Natural killer cell treated with Interleukin-12 subunit alpha and Interleukin-12 subunit beta and Interleukin-15 and Interleukin-18, amount 100 ng/mL, for 72 hours (primary cell): ENCODE measurements at regions not wholly inside any gene's neighbourhood (a gene's known extent, or its start where the extent isn't known, plus 50 kb on each side); places are given as distances from the start of the nearest gene placed in this dataset.

Source experiments
- ATAC-seq, 2 donors: fragments of 150-1000 bp; cut with Tn5 transposase in 1 of 2; sonication (Bioruptor Pico), chemical (Tn5 transposase) in 1 of 2; 2 replicates each; pipeline ENCODE4 v1.10.0; 2021
- DNase-seq: peaks from one replicate; pipeline ENCODE4 v3.0.0; 2022; ENCODE audit warnings: low spot score
- H3K27ac Mint-ChIP-seq, 2 donors: 1 replicate in 1 of 2; 2 replicates in 1 of 2; pipeline ENCODE4 v1.8.0; 2022; ENCODE audit warnings: mixed read lengths in 2 of 2, mild to moderate bottlenecking in 1 of 2, moderate library complexity in 1 of 2
- H3K27me3 Mint-ChIP-seq, 2 donors: 1 replicate in 1 of 2; 2 replicates in 1 of 2; pipeline ENCODE4 v1.8.0; 2022; ENCODE audit warnings: mixed read lengths in 2 of 2
- H3K36me3 Mint-ChIP-seq: one replicate; pipeline ENCODE4 v1.8.0; 2022; ENCODE audit warnings: mixed read lengths
- H3K4me1 Mint-ChIP-seq, 2 donors: 1 replicate in 1 of 2; 2 replicates in 1 of 2; pipeline ENCODE4 v1.8.0; 2022; ENCODE audit warnings: low read depth in 2 of 2, mixed read lengths in 2 of 2, mild to moderate bottlenecking in 1 of 2
- H3K4me3 Mint-ChIP-seq: one replicate; pipeline ENCODE4 v1.8.0; 2022; ENCODE audit warnings: mixed read lengths
- H3K9me3 Mint-ChIP-seq: 2 replicates; pipeline ENCODE4 v1.8.0; 2022; ENCODE audit warnings: mixed read lengths

DNA sequence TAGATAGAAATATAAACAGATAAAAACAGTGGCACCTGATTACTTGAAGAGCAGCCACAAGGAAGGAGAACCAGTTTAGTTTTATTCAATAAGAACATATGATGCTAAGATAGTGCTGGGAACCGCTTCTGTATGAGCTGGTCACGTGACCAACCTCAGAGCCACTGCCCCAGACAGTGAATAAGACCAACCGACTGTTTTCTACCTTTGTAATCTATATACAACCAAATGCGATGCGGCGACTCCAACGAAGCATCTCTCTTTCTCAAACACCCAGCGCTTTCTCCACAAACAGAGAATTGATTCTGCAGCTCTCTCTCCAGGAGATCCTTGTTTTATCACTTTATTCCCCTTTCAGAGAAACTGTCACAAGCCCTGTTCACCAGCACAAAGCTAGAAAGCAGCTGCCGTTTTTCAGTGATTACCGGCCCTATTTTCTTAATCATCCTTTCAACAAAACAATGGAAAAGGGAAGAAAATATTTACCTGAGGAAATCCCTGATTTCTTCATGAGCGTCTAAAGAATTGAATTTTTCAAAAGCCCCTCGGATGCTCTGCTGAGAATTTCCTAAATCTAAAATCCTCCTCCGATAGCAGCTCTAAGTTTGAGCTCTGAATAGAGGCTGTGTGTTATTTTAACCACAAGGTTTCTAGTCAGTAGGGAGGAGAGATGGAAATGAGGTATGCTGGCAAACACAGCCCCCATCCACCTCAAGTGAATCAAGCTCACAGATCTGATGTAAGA lies 55.7 kb upstream of the JCAD start:
- Mint-ChIP-seq H3K9me3 (no peaks in the 10 kb centered on the region), H3K4me3 (no peak overlapping the region), H3K27ac (no peak overlapping the region), H3K4me1 (no peaks in the 10 kb centered on the region), H3K36me3 (no peaks in the 10 kb centered on the region), H3K27me3 (peaks cover 16 to 19% of the 10 kb centered on the region in 2 donors)
- DNase-seq: no peak
- ATAC-seq: no peak

DNA sequence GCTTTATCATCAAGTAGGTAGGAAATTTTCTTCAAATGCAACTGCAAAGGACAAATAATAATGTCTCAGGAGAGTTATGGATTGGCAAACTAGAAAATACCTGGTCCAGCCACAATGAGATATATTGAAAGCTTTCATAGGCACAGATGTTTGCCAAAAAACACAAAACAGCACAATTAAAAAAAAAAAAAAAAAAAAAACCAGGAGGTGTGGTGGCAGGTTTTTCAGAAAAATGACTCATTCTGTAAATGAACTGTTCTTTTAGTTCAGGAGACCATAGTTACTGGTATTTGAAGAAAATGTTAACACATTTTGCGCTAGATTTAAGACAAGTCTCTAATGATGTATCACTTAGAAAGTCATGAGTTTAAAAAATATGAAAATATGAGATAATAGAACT lies 55.0 kb upstream of the JCAD start:
- DNase-seq: no peak
- Mint-ChIP-seq H3K4me3 (no peak overlapping the region), H3K4me1 (no peaks in the 10 kb centered on the region), H3K9me3 (no peaks in the 10 kb centered on the region), H3K36me3 (no peaks in the 10 kb centered on the region), H3K27ac (no peak overlapping the region), H3K27me3 (peaks cover 17 to 21% of the 10 kb centered on the region in 2 donors)
- no peak for ATAC-seq

DNA sequence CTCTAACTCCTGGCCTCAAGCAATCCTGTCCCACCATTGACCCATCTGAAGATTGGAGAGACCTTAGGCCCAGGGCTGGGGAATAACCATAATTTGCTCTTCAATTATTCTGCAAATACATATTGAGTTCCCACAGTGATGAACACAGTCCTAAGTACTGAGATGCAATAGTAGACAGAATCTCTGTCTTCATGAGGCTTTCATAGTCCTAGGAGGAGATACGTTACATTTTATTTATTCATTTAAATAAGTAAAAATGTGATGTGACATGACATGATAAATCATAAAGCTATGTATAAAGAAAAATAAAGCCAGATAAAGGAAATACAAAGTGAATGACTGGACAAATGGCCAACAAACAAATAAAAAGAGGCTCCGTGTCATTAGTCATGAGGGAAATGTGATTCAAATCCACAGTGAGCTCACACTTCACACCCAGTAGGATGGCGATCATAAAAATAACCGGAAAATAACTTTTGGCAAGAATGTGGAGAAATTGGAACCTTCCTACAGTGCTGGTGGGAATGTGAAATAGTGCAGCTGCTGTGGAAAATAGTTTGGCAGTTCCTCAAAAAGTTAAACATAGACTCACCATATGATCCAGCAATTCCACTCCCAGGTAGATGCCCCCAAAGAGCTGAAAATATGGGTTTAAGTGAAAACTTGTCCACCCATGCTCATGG lies 52.1 kb upstream of the JCAD start:
- Mint-ChIP-seq H3K27ac (no peak overlapping the region), H3K9me3 (no peaks in the 10 kb centered on the region), H3K4me1 (no peaks in the 10 kb centered on the region), H3K36me3 (no peaks in the 10 kb centered on the region), H3K27me3 (peaks cover 17 to 18% of the 10 kb centered on the region in 2 donors), H3K4me3 (no peak overlapping the region)
- ATAC-seq (no peak), DNase-seq (no peak)
